ENCODE measurements at regions not wholly inside any gene's neighbourhood (a gene's known extent, or its start where the extent isn't known, plus 50 kb on each side); places are given as distances from the start of the nearest gene placed in this dataset.

- TF ChIP-seq ERG (CRISPR knock-in tag; IDR thresholded peaks at IDR 0.05) (no peak), SOX15 (CRISPR knock-in tag; IDR thresholded peaks at IDR 0.05) (no peak), CTCF (IDR thresholded peaks at IDR 0.05) (no peak), E2F5 (CRISPR knock-in tag; IDR thresholded peaks at IDR 0.05) (no peak), ZNF532 (CRISPR knock-in tag; IDR thresholded peaks at IDR 0.05; ENCODE audit: borderline replicate concordance) (no peak), NFATC4 (CRISPR knock-in tag; IDR thresholded peaks at IDR 0.05) (no peak), ZNF671 (CRISPR knock-in tag; IDR thresholded peaks at IDR 0.05) (no peak), ZNF121 (CRISPR knock-in tag; IDR thresholded peaks at IDR 0.05) (no peak), ZNF232 (CRISPR knock-in tag; IDR thresholded peaks at IDR 0.05) (no peak), ZNF138 (CRISPR knock-in tag; conservative IDR thresholded peaks at IDR 0.05) (no peak), USF1 (CRISPR knock-in tag; IDR thresholded peaks at IDR 0.05) (no peak)
Measured at GRCh38 chr13:74620711-74621110, 486.5 kb upstream of the KLF12 start (continued).

GRCh38 chr13:74620308-74620707, 486.1 kb upstream of the KLF12 start:
- H3K27ac Mint-ChIP-seq = no peak overlapping the region
- ATAC-seq (no peak), DNase-seq (ENCODE audit: low spot score) (no peak)
- CTCF ChIA-PET = no interaction called here
- H3K36me3 Mint-ChIP-seq = no peaks in the 10 kb centered on the region
- H3K27me3 Mint-ChIP-seq (ENCODE audit: low read depth) = no peaks in the 10 kb centered on the region
- peaks cover 16% of the 10 kb centered on the region for H3K4me1 Mint-ChIP-seq
- no peak for TF ChIP-seq ZNF232 (CRISPR knock-in tag; IDR thresholded peaks at IDR 0.05)
- TF ChIP-seq TEAD1 (CRISPR knock-in tag; IDR thresholded peaks at IDR 0.05) = no peak
- TF ChIP-seq KAT7 (CRISPR knock-in tag; IDR thresholded peaks at IDR 0.05; ENCODE audit: borderline replicate concordance) = no peak
- POLR2A ChIA-PET = no interaction called here
- H3K4me3 Mint-ChIP-seq = no peak overlapping the region
- H3K9me3 Mint-ChIP-seq = peaks cover 5% of the 10 kb centered on the region; the same call in 1 of the 2 replicates

- no peak for TF ChIP-seq MYBL2 (CRISPR knock-in tag; IDR thresholded peaks at IDR 0.05)
- no peaks in the 10 kb centered on the region for H3K27me3 Mint-ChIP-seq (ENCODE audit: low read depth)
- H3K4me1 Mint-ChIP-seq = peaks cover 11% of the 10 kb centered on the region
- H3K27ac Mint-ChIP-seq = no peak overlapping the region
- H3K4me3 Mint-ChIP-seq = no peak overlapping the region
- POLR2A ChIA-PET = no interaction called here
- ATAC-seq (no peak), DNase-seq (ENCODE audit: low spot score) (no peak)
- no peaks in the 10 kb centered on the region for H3K36me3 Mint-ChIP-seq
- CTCF ChIA-PET = no interaction called here
- peaks cover 5% of the 10 kb centered on the region for H3K9me3 Mint-ChIP-seq
Measured at GRCh38 chr13:74597526-74597925, 463.3 kb upstream of the KLF12 start.

Data from WTC11 (cell line).